ENCODE measurements at regions not wholly inside any gene's neighbourhood (a gene's known extent, or its start where the extent isn't known, plus 50 kb on each side); places are given as distances from the start of the nearest gene placed in this dataset.
"Not testable (repeated sequence)": the region's sequence is repeated elsewhere in the genome, so short reads cannot be mapped to it uniquely, and the experiment has no call there.

GRCh38 chr2:2591542-2591940 lies 260.5 kb upstream of the MYT1L start:
- peaks cover 4% of the 10 kb centered on the region for H3K27me3 Mint-ChIP-seq
- DNase-seq (ENCODE audit: low spot score in 2 of 2) (no peak), ATAC-seq (ENCODE audit: low read depth) (no peak)
- no peaks in the 10 kb centered on the region for H3K4me1 Mint-ChIP-seq
- no peak overlapping the region for H3K27ac Mint-ChIP-seq
- peaks cover 4% of the 10 kb centered on the region for H3K9me3 Mint-ChIP-seq
- H3K36me3 Mint-ChIP-seq = no peaks in the 10 kb centered on the region
- no peak overlapping the region for H3K4me3 Mint-ChIP-seq

GRCh38 chr2:2590841-2591541 lies 259.9 kb upstream of the MYT1L start:
- peaks cover 4% of the 10 kb centered on the region for H3K27me3 Mint-ChIP-seq
- no peaks in the 10 kb centered on the region for H3K4me1 Mint-ChIP-seq
- peaks cover 4% of the 10 kb centered on the region for H3K9me3 Mint-ChIP-seq

GRCh38 chr2:2590141-2590540 lies 259.1 kb upstream of the MYT1L start:
- no peaks in the 10 kb centered on the region for H3K4me1 Mint-ChIP-seq
- DNase-seq (ENCODE audit: low spot score in 2 of 2) (no peak), ATAC-seq (ENCODE audit: low read depth) (no peak)
- peaks cover 4% of the 10 kb centered on the region for H3K9me3 Mint-ChIP-seq
- no peaks in the 10 kb centered on the region for H3K36me3 Mint-ChIP-seq
- H3K27ac Mint-ChIP-seq = no peak overlapping the region
- no peak overlapping the region for H3K4me3 Mint-ChIP-seq
- peaks cover 4% of the 10 kb centered on the region for H3K27me3 Mint-ChIP-seq

More at GRCh38 chr2:2590841-2591541, 259.9 kb upstream of the MYT1L start:
- no peak for DNase-seq (ENCODE audit: low spot score in 2 of 2)
- H3K4me3 Mint-ChIP-seq = no peak overlapping the region
- no peak overlapping the region for H3K27ac Mint-ChIP-seq
- no peaks in the 10 kb centered on the region for H3K36me3 Mint-ChIP-seq
- ATAC-seq (ENCODE audit: low read depth) = no peak

GRCh38 chr2:2588777-2589176 lies 257.7 kb upstream of the MYT1L start:
- no peak for ATAC-seq (ENCODE audit: low read depth)
- Mint-ChIP-seq H3K27ac (no peak overlapping the region), H3K9me3 (peaks cover 5% of the 10 kb centered on the region), H3K27me3 (peaks cover 4% of the 10 kb centered on the region), H3K4me3 (no peak overlapping the region), H3K36me3 (no peaks in the 10 kb centered on the region), H3K4me1 (no peaks in the 10 kb centered on the region)
- DNase-seq (ENCODE audit: low spot score in 2 of 2) = no peak

- ATAC-seq (ENCODE audit: low read depth) (no peak), DNase-seq (ENCODE audit: low spot score in 2 of 2) (no peak)
- peaks cover 1% of the 10 kb centered on the region for H3K9me3 Mint-ChIP-seq
- H3K4me1 Mint-ChIP-seq = no peaks in the 10 kb centered on the region
- peaks cover 3% of the 10 kb centered on the region for H3K27me3 Mint-ChIP-seq
- no peaks in the 10 kb centered on the region for H3K36me3 Mint-ChIP-seq
- H3K4me3 Mint-ChIP-seq = no peak overlapping the region
- no peak overlapping the region for H3K27ac Mint-ChIP-seq
Measured at GRCh38 chr2:2587354-2587753, 256.3 kb upstream of the MYT1L start.

GRCh38 chr2:2586931-2587330 lies 255.9 kb upstream of the MYT1L start:
- no peak overlapping the region for H3K4me3 Mint-ChIP-seq
- H3K9me3 Mint-ChIP-seq = peaks cover 1% of the 10 kb centered on the region
- no peak overlapping the region for H3K27ac Mint-ChIP-seq
- no peaks in the 10 kb centered on the region for H3K36me3 Mint-ChIP-seq
- H3K4me1 Mint-ChIP-seq = no peaks in the 10 kb centered on the region
- H3K27me3 Mint-ChIP-seq = peaks cover 3% of the 10 kb centered on the region
- DNase-seq (ENCODE audit: low spot score in 2 of 2) = no peak
- ATAC-seq (ENCODE audit: low read depth) = no peak

- H3K36me3 Mint-ChIP-seq = no peaks in the 10 kb centered on the region
- ATAC-seq (ENCODE audit: low read depth) (no peak), DNase-seq (ENCODE audit: low spot score in 2 of 2) (no peak)
- no peak overlapping the region for H3K27ac Mint-ChIP-seq
- peaks cover 3% of the 10 kb centered on the region for H3K27me3 Mint-ChIP-seq
- no peak overlapping the region for H3K4me3 Mint-ChIP-seq
- peaks cover 1% of the 10 kb centered on the region for H3K9me3 Mint-ChIP-seq
- H3K4me1 Mint-ChIP-seq = no peaks in the 10 kb centered on the region
Measured at GRCh38 chr2:2586068-2586776, 255.1 kb upstream of the MYT1L start.

- Mint-ChIP-seq H3K27me3 (peaks cover 1% of the 10 kb centered on the region), H3K4me3 (no peak overlapping the region), H3K9me3 (peaks cover 1% of the 10 kb centered on the region), H3K36me3 (no peaks in the 10 kb centered on the region), H3K27ac (no peak overlapping the region), H3K4me1 (no peaks in the 10 kb centered on the region)
- ATAC-seq (ENCODE audit: low read depth) = no peak
- no peak for DNase-seq (ENCODE audit: low spot score in 2 of 2)
Measured at GRCh38 chr2:2582998-2583545, 252.0 kb upstream of the MYT1L start.

- Mint-ChIP-seq H3K36me3 (no peaks in the 10 kb centered on the region), H3K27me3 (peaks cover 1% of the 10 kb centered on the region), H3K4me3 (no peak overlapping the region), H3K9me3 (peaks cover 1% of the 10 kb centered on the region), H3K4me1 (no peaks in the 10 kb centered on the region), H3K27ac (no peak overlapping the region)
- ATAC-seq (ENCODE audit: low read depth) (no peak), DNase-seq (ENCODE audit: low spot score in 2 of 2) (no peak)
Measured at GRCh38 chr2:2581331-2582159, 250.5 kb upstream of the MYT1L start.

GRCh38 chr2:2580841-2581240 lies 249.8 kb upstream of the MYT1L start:
- DNase-seq (ENCODE audit: low spot score in 2 of 2); H3K4me1 Mint-ChIP-seq; ATAC-seq (ENCODE audit: low read depth); H3K36me3 Mint-ChIP-seq; H3K27me3 Mint-ChIP-seq; H3K27ac Mint-ChIP-seq; H3K9me3 Mint-ChIP-seq; H3K4me3 Mint-ChIP-seq: not testable (repeated sequence)

- Mint-ChIP-seq H3K36me3 (no peaks in the 10 kb centered on the region), H3K4me3 (no peak overlapping the region), H3K27me3 (peaks cover 1% of the 10 kb centered on the region), H3K4me1 (no peaks in the 10 kb centered on the region), H3K9me3 (peaks cover 1% of the 10 kb centered on the region), H3K27ac (no peak overlapping the region)
- ATAC-seq (ENCODE audit: low read depth) (no peak), DNase-seq (ENCODE audit: low spot score in 2 of 2) (no peak)
Measured at GRCh38 chr2:2580341-2580740, 249.3 kb upstream of the MYT1L start.

GRCh38 chr2:2579814-2580213 lies 248.7 kb upstream of the MYT1L start:
- peaks cover 1% of the 10 kb centered on the region for H3K27me3 Mint-ChIP-seq
- no peak overlapping the region for H3K4me3 Mint-ChIP-seq
- DNase-seq (ENCODE audit: low spot score in 2 of 2) (no peak), ATAC-seq (ENCODE audit: low read depth) (no peak)
- no peaks in the 10 kb centered on the region for H3K36me3 Mint-ChIP-seq
- H3K9me3 Mint-ChIP-seq = no peaks in the 10 kb centered on the region
- H3K4me1 Mint-ChIP-seq = no peaks in the 10 kb centered on the region
- no peak overlapping the region for H3K27ac Mint-ChIP-seq

- H3K27me3 Mint-ChIP-seq = peaks cover 1% of the 10 kb centered on the region
- no peak overlapping the region for H3K4me3 Mint-ChIP-seq
- no peak overlapping the region for H3K27ac Mint-ChIP-seq
- H3K4me1 Mint-ChIP-seq = no peaks in the 10 kb centered on the region
- ATAC-seq (ENCODE audit: low read depth) (no peak), DNase-seq (ENCODE audit: low spot score in 2 of 2) (no peak)
- no peaks in the 10 kb centered on the region for H3K9me3 Mint-ChIP-seq
- no peaks in the 10 kb centered on the region for H3K36me3 Mint-ChIP-seq
Measured at GRCh38 chr2:2577407-2577831, 246.3 kb upstream of the MYT1L start.

GRCh38 chr2:2575870-2576386 lies 244.9 kb upstream of the MYT1L start:
- no peak for DNase-seq (ENCODE audit: low spot score in 2 of 2)
- Mint-ChIP-seq H3K4me3 (no peak overlapping the region), H3K27me3 (peaks cover 1% of the 10 kb centered on the region), H3K9me3 (no peaks in the 10 kb centered on the region), H3K4me1 (no peaks in the 10 kb centered on the region), H3K27ac (no peak overlapping the region), H3K36me3 (no peaks in the 10 kb centered on the region)
- no peak for ATAC-seq (ENCODE audit: low read depth)
